Epithelial cell of esophagus (primary cell): ENCODE measurements at regions not wholly inside any gene's neighbourhood (a gene's known extent, or its start where the extent isn't known, plus 50 kb on each side); places are given as distances from the start of the nearest gene placed in this dataset.

ENCODE experiments used
- DNase-seq: peaks from one replicate; pipeline ENCODE4 v3.0.0; 2010; ENCODE audit warnings: low read depth
- H3K4me3 ChIP-seq: 2 replicates; pipeline ENCODE4 v1.5.1; 2011; ENCODE audit warnings: mild to moderate bottlenecking, low read length, control low read depth
- CTCF ChIP-seq: IDR thresholded peaks from 2 replicates; pipeline ENCODE4 v1.5.1; 2011; ENCODE audit warnings: low read depth, mild to moderate bottlenecking, low read length, control low read depth, inconsistent platforms; ENCODE audit not compliant: insufficient read depth; ENCODE audit errors: missing control alignments

- DNase-seq = no peak
- no peak for TF ChIP-seq CTCF
- H3K4me3 ChIP-seq = no peak overlapping the region
Measured at GRCh38 chr12:107235600-107235999, 142.3 kb upstream of the CRY1 start.

DNA sequence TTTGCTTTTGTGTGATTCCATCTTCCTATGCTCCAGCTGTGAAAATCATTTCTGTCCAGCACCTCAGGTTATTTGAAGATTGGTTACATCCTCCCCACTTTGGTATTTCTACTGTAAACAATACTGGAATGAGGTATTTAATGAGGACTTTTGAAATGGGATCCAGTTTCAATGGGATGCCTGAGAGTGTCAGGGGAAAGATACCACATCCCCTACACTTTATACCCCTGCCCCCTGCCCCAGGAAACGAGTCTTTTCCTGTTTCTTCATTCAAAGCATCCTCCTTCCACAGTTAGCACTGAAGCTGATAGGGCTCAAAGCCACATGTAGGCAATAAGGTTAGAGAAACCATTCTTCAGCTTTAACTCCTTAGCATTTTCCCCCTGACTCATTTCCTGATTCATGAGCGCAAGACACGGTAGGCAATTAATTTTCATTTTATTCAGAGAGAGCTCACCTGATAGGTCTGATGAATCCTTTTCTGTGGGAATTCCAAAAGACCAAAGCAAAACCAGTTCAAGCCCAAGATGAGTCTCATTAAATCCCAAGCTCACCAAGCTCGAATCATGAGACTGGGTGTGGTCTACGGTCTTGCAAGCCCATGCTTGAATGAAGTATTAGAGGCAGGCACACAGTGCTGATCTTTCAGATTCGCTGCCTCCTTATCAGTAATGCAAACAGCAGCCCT, 143.6 kb upstream of the CRY1 start:
- peak; percentile 94 for DNase-seq
- TF ChIP-seq CTCF = no peak
- no peak overlapping the region for H3K4me3 ChIP-seq

DNA sequence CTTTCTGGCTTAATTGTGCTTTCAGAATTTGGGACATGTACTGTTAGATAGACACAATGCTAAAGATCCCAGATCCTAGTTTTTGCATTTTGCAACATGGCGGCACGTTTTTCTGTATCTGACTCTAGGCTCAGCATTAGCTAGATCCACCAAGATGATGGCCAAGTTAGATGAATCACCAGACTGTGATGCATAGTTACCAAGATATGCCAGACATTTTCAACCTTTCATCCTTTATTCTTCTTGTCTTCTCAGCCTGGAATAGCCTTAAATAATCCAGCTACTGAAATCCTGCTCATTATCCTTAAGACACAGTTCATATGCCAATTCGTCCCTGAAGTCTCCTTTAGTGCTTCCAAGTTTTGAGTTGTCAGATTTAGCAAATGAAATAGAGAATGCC, 144.9 kb upstream of the CRY1 start:
- peak; percentile 44 for DNase-seq
- no peak for TF ChIP-seq CTCF
- no peak overlapping the region for H3K4me3 ChIP-seq

DNA sequence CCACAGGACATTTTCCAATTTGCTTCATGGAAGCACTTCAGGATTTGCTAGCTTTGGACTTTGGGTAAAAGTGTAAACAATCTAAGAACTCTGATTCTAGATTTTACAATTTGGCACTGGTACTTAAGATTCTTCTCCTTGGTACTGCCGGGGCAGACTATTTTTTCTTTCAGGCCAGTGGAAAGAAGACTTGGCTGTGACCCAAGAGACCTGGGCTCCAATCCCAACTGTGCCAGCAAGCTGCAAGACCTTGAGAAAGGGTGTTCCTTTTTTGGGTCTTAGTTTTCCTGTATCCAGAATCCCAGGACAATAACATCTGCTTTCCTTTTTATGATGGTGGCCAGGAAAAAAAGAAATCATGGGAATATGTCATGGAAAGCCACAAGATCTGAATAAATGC, 148.1 kb upstream of the CRY1 start:
- no peak for DNase-seq
- no peak for TF ChIP-seq CTCF
- no peak overlapping the region for H3K4me3 ChIP-seq

DNA sequence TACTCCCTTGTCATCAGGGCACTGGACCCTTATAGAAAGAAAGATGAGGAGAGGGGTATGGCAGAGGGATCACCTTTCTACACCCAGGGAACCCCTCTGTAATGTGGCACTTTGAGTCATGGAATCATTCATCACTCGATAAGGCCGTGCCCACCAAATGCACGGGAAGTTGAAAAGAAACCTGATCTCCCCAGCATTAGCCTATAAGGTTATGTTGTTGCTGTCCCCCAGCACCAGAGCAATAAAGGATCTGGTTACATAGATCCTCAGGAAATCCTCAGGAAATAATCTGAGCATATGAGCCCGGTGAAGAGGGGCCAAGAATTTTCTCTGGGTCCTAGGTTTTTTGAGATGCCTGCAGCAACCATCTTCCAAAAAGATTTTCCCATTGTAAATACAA, 148.8 kb upstream of the CRY1 start:
- no peak overlapping the region for H3K4me3 ChIP-seq
- no peak for TF ChIP-seq CTCF
- DNase-seq = no peak

DNA sequence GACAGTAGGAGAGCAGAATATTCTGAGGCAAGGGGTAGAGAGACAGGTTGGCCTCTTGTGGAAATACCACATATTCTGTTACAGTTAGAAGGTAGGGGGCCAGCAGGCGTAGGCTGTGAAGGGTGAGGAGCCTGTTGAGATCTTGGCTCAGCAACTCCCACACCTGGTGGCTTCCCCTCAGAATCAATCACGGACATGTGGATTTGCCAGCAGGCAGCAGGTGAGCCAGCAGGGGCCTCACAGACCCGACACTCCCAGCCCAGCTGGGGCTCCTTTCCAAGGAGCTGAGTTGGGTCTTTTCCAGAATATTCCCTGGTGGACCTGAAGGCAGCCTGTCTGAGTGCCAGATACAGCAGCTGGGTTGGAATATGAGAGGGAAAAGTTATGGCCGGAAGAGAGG, 150.0 kb upstream of the CRY1 start:
- no peak overlapping the region for H3K4me3 ChIP-seq
- no peak for TF ChIP-seq CTCF
- DNase-seq = no peak

DNA sequence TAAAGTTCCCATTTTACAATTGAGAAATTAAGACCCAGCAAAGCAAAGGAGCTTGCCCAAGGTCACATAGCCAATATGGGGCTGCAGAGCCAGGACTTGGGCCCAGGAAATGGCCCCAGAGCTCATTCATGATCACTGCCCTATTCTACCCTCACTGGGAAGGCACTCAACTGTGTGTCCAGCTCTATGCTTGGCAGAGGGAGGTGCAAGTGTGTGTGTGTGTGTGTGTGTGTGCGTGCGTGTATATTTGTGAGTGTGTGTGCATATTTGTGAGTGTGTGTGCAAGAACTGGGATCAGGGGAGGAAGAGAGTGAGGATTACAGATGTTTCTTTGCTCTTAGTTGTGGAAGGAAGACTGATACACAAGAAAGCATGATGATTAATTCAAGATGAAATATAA, 151.2 kb upstream of the CRY1 start:
- no peak overlapping the region for H3K4me3 ChIP-seq
- DNase-seq = no peak
- no peak for TF ChIP-seq CTCF
